GM10266 (cell line): ENCODE measurements at regions not wholly inside any gene's neighbourhood (a gene's known extent, or its start where the extent isn't known, plus 50 kb on each side); places are given as distances from the start of the nearest gene placed in this dataset.

Experiments
- DNase-seq: peaks from one replicate; pipeline ENCODE4 v3.0.0; 2012; ENCODE audit errors: extremely low spot score
- TF ChIP-seq, protein P1 (sequence below): IDR thresholded peaks from 2 replicates; pipeline ENCODE4 v1.5.1; 2012; ENCODE audit warnings: mild to moderate bottlenecking, low read depth; ENCODE audit not compliant: control insufficient read depth, insufficient read depth; ENCODE audit errors: missing control alignments

DNA sequence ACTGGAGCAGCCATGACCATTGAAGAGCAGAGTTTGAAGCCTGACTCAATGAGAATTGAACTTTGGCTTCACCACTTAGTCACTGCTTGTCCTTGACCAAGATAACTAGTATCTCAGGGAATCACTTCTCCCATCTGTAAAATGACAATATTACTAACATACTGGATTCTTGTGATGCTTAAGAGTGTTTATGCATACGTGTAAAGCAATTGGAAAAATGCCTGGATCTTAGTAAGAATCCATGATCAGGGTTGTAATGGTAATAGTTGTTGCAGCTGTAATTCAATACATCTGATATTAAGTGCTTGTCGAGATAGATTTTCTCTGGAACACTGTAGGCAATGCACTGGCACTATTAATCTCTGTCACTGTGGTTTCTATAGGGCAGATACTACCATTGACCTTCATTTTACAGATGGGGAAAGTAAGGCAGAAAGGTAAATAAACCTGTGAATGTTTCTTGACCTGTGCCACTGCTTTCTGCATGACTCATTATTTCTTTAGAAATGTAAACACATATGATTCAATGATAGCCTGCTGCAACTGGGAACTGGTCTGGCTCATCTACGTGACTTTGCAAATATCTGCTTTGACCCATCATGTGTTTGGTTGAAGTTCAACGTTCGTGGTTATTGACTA is 662.5 kb downstream of the PLA2G4A start:
- no peak for DNase-seq

DNA sequence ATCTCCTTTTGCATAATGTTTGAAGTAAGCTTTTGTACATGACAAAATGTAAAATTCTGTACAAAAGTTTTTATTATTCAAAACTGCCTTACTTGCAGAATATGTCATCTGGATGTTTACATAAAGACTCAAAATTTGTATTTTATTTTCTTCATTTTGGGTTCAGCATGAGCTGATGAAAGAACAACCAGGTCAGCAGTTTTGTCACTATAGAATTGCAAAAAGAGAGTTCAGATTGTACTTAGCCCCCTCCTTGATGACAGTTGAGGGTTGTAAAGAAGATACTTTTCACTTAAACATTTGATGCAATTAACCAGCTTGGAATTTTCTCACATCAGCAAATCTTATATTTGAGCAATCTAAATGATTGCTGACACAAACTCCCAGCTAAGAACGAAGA is 669.3 kb downstream of the PLA2G4A start:
- DNase-seq: no peak
- TF ChIP-seq, protein P1, sequence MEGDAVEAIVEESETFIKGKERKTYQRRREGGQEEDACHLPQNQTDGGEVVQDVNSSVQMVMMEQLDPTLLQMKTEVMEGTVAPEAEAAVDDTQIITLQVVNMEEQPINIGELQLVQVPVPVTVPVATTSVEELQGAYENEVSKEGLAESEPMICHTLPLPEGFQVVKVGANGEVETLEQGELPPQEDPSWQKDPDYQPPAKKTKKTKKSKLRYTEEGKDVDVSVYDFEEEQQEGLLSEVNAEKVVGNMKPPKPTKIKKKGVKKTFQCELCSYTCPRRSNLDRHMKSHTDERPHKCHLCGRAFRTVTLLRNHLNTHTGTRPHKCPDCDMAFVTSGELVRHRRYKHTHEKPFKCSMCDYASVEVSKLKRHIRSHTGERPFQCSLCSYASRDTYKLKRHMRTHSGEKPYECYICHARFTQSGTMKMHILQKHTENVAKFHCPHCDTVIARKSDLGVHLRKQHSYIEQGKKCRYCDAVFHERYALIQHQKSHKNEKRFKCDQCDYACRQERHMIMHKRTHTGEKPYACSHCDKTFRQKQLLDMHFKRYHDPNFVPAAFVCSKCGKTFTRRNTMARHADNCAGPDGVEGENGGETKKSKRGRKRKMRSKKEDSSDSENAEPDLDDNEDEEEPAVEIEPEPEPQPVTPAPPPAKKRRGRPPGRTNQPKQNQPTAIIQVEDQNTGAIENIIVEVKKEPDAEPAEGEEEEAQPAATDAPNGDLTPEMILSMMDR: no peak

More for the DNA sequence above, 662.5 kb downstream of the PLA2G4A start:
- TF ChIP-seq, protein P1: no peak

DNA sequence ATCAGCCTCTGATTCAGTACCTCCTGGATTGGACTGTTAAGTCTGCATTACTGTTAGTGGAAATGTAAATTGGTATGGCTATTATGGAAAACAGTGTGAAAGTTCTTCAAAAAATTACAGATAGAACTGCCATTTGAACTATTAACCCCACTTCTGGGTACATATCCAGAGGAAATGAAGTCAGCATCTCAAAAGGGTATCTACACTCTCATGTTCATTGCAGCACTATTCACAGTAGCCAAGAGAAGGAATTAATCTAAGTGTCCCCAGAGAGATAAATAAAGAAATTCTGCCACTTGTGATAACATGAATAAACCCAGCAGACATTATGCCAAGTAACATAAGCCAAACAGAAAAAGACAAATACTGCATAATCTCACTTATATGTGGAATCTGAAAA is 676.0 kb downstream of the PLA2G4A start:
- no peak for DNase-seq
- TF ChIP-seq, protein P1: no peak

DNA sequence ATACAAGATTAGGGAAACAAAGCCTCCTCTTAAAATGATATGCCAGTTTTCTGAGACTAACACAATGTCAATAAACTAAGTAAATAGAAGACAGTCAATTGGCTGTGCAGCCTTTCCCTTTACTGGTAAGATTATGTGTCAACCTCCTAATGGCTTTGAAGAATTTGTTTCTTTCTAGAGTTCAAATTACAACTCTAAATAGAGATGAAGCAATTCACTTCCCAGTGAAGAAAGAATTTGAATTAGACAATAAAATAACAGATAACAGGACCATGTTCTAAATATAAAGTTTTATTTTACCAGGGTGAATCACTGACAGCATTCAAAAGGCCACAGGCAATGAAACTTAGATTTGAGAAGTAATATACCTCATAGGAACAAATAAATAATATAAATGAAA is 680.3 kb downstream of the PLA2G4A start:
- no peak for DNase-seq
- TF ChIP-seq, protein P1: no peak

DNA sequence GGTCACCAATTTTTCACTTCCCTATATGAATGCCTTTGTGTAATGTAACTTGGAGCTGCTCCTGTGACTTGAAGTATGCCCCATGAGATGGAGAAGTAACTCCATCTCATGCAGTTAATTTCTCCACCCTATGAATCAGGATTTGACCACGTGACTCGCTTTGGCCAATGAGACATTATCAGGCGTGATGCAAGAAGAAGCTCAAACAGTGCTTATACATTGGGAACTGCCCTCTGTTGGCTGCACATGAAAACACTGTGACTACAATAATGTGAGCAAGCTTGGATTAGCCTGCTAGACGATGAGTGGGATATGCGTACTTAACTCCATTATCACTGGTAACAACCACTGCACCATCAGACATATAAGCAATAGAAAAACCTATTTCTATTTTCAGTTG is 684.4 kb downstream of the PLA2G4A start:
- no peak for DNase-seq
- TF ChIP-seq, protein P1: no peak

DNA sequence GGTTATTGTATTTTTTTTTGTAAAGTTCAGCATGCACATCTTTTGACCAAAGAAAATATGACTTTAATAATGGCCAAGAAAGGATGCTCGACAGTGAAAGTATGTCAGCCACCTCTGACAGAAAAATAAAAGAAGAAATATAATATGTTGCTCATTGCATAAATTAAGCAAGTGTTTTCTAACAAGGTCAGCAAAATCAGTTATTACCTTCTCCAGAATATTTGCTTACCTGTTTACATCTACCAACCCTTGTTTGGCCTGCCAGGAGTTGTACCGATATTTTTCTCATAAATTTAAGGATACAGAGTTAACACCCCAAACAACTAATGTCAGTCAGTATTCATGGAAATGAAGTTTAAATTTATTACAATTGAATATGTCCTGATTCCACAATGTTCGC is 685.4 kb downstream of the PLA2G4A start:
- TF ChIP-seq, protein P1: no peak
- no peak for DNase-seq

DNA sequence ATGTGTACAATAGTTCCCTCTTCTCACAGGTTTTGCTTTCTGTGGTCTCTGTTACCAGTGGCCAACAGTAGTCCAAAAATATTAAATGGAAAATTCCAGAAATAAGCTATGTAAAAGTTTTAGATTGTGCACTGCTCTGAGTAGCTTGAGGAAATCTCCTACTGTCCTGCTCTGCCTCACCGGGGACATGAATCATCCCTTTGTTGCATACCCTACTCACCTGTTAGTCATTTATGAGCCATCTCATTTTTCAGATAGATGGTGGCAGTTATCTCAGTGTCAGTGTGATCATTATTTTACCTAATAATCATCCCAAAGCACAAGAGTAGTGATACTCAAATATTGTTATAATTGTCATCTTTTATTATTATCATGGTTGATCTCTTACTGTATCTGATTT is 688.1 kb downstream of the PLA2G4A start:
- no peak for DNase-seq
- TF ChIP-seq, protein P1: no peak
